ENCODE measurements at regions not wholly inside any gene's neighbourhood (a gene's known extent, or its start where the extent isn't known, plus 50 kb on each side); places are given as distances from the start of the nearest gene placed in this dataset.

DNA sequence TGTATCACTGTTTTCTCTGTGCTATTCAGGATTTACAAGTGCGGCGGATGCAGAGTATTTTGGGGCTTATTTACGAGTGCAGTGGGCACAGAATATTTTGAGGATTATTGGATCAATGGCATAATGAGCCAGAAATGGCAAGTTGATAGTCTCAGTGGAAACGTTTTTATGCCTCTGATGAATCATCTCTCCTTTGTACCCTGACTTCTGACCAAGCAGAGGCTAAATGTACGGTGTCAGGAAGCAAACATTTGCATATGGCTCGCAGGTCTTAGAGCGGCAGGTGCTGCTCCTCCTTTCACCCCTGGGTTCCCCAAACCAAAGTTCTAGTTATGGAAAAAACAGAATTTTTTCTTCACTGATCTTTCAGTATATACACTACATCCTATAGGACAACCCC, 94.5 kb downstream of the LIG4 start:
- TF ChIP-seq, protein P1, sequence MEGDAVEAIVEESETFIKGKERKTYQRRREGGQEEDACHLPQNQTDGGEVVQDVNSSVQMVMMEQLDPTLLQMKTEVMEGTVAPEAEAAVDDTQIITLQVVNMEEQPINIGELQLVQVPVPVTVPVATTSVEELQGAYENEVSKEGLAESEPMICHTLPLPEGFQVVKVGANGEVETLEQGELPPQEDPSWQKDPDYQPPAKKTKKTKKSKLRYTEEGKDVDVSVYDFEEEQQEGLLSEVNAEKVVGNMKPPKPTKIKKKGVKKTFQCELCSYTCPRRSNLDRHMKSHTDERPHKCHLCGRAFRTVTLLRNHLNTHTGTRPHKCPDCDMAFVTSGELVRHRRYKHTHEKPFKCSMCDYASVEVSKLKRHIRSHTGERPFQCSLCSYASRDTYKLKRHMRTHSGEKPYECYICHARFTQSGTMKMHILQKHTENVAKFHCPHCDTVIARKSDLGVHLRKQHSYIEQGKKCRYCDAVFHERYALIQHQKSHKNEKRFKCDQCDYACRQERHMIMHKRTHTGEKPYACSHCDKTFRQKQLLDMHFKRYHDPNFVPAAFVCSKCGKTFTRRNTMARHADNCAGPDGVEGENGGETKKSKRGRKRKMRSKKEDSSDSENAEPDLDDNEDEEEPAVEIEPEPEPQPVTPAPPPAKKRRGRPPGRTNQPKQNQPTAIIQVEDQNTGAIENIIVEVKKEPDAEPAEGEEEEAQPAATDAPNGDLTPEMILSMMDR (IDR thresholded peaks at IDR 0.05): no peak
- TF ChIP-seq POLR2AphosphoS5 (IDR thresholded peaks at IDR 0.05): no peak
- TF ChIP-seq EP300 (IDR thresholded peaks at IDR 0.05): no peak
